GM23338 (cell line): ENCODE measurements at regions not wholly inside any gene's neighbourhood (a gene's known extent, or its start where the extent isn't known, plus 50 kb on each side); places are given as distances from the start of the nearest gene placed in this dataset.

Experiments used
- ATAC-seq: fragments of 200-7000 bp; cut with Tn5 transposase; 3 replicates; pipeline ENCODE4 v1.9.1; 2020
- DNase-seq: peaks from one replicate; pipeline ENCODE4 v3.0.0-alpha.2; 2015; ENCODE audit warnings: low spot score
- H2AFZ ChIP-seq: fragments of 200-600 bp; sonication (generic); 2 replicates; pipeline ENCODE4 v1.8.0; 2016; ENCODE audit warnings: antibody characterized with exemption, mild to moderate bottlenecking, moderate library complexity
- H3F3A ChIP-seq: fragments of 200-600 bp; sonication (generic); replicated peaks from 2 replicates; pipeline ENCODE4 v1.8.0; 2017; ENCODE audit warnings: antibody characterized with exemption, mixed run types, low read depth
- H3K27ac ChIP-seq: fragments of 200-600 bp; sonication (generic); 2 replicates; pipeline ENCODE4 v1.6.1; 2016; ENCODE audit warnings: low read depth
- H3K27me3 ChIP-seq: fragments of 200-600 bp; sonication (generic); 2 replicates; pipeline ENCODE4 v1.8.0; 2016; ENCODE audit warnings: mild to moderate bottlenecking, mixed run types, moderate library complexity; ENCODE audit not compliant: insufficient read depth
- H3K36me3 ChIP-seq: fragments of 200-600 bp; sonication (generic); 2 replicates; pipeline ENCODE4 v1.8.0; 2016; ENCODE audit warnings: mild to moderate bottlenecking; ENCODE audit not compliant: insufficient read depth
- H3K4me1 ChIP-seq: fragments of 200-600 bp; sonication (generic); 2 replicates; pipeline ENCODE4 v1.8.0; 2016; ENCODE audit warnings: mild to moderate bottlenecking, moderate library complexity; ENCODE audit not compliant: insufficient read depth
- H3K4me2 ChIP-seq: fragments of 200-600 bp; sonication (generic); 2 replicates; pipeline ENCODE4 v1.7.1; 2017; ENCODE audit warnings: mixed run types
- H3K4me3 ChIP-seq: fragments of 200-600 bp; sonication (generic); 2 replicates; pipeline ENCODE4 v1.6.1; 2016; ENCODE audit warnings: mixed run types
- H3K79me2 ChIP-seq: fragments of 200-600 bp; sonication (generic); replicated peaks from 2 replicates; pipeline ENCODE4 v1.8.0; 2017; ENCODE audit warnings: mild to moderate bottlenecking; ENCODE audit not compliant: insufficient read depth
- H3K9me2 ChIP-seq: fragments of 200-600 bp; sonication (generic); 2 replicates; pipeline ENCODE4 v1.8.0; 2017; ENCODE audit not compliant: insufficient read depth
- H4K20me1 ChIP-seq: fragments of 200-600 bp; sonication (generic); replicated peaks from 2 replicates; pipeline ENCODE4 v1.8.0; 2017; ENCODE audit warnings: mild to moderate bottlenecking; ENCODE audit not compliant: insufficient read depth
- H3K27ac Mint-ChIP-seq: 2 replicates; pipeline ENCODE4 v1.8.0; 2020; ENCODE audit warnings: inconsistent platforms, mild to moderate bottlenecking, moderate library complexity, mixed read lengths
- H3K27me3 Mint-ChIP-seq: 3 replicates; pipeline ENCODE4 v1.8.0; 2022; ENCODE audit warnings: low read depth, mild to moderate bottlenecking, moderate library complexity, mixed read lengths, inconsistent platforms; ENCODE audit not compliant: insufficient read depth, poor library complexity
- H3K36me3 Mint-ChIP-seq: 3 replicates; pipeline ENCODE4 v1.8.0; 2021; ENCODE audit warnings: low read depth, mild to moderate bottlenecking, inconsistent platforms, moderate library complexity, mixed read lengths
- H3K4me1 Mint-ChIP-seq: 3 replicates; pipeline ENCODE4 v1.8.0; 2020; ENCODE audit warnings: mild to moderate bottlenecking, inconsistent platforms, mixed read lengths
- H3K4me3 Mint-ChIP-seq: 3 replicates; pipeline ENCODE4 v1.8.0; 2021; ENCODE audit warnings: moderate library complexity, mild to moderate bottlenecking, inconsistent platforms, mixed read lengths
- H3K9me3 Mint-ChIP-seq: 3 replicates; pipeline ENCODE4 v1.8.0; 2020; ENCODE audit warnings: moderate library complexity, mild to moderate bottlenecking, inconsistent platforms, mixed read lengths
- CREB1 ChIP-seq: fragments of 250-450 bp; sonication (Bioruptor Pico); IDR thresholded peaks from 2 replicates; pipeline ENCODE4 v1.5.0; 2020; ENCODE audit warnings: low read depth, mild to moderate bottlenecking, moderate library complexity
- EZH2 ChIP-seq: fragments of 200-600 bp; sonication (generic); IDR thresholded peaks from one replicate; pipeline ENCODE4 v1.8.0; 2017; ENCODE audit warnings: antibody characterized with exemption, mild to moderate bottlenecking, low read depth; ENCODE audit not compliant: unreplicated experiment
- EZH2phosphoT487 ChIP-seq: fragments of 200-600 bp; sonication (generic); IDR thresholded peaks from one replicate; pipeline ENCODE4 v1.8.1; 2018; ENCODE audit warnings: antibody characterized with exemption; ENCODE audit not compliant: unreplicated experiment
- NANOG ChIP-seq: IDR thresholded peaks from 2 replicates; pipeline ENCODE4 v1.6.1; 2016; ENCODE audit warnings: antibody characterized with exemption, borderline replicate concordance
- POLR2AphosphoS5 ChIP-seq: IDR thresholded peaks from 2 replicates; pipeline ENCODE4 v1.6.1; 2016; ENCODE audit warnings: antibody characterized with exemption, low read depth
- STAT1 ChIP-seq: IDR thresholded peaks from one replicate; pipeline ENCODE4 v1.6.1; 2016; ENCODE audit warnings: antibody characterized with exemption; ENCODE audit not compliant: unreplicated experiment
- ZNF114 ChIP-seq: fragments of 250-450 bp; sonication (Bioruptor Pico); IDR thresholded peaks from 2 replicates; pipeline ENCODE4 v1.5.0; 2020; ENCODE audit warnings: mild to moderate bottlenecking, moderate library complexity
- TF ChIP-seq, protein P1 (sequence below): IDR thresholded peaks from one replicate; pipeline ENCODE4 v1.6.1; 2018; ENCODE audit warnings: antibody characterized with exemption; ENCODE audit not compliant: unreplicated experiment
- TF ChIP-seq, protein P2 (sequence below), 2 experiments: fragments of 200-600 bp in 1 of 2; sonication (generic) in 1 of 2; conservative IDR thresholded peaks; 2 replicates each; pipeline versions ENCODE4 v1.5.1 to v1.6.1; 2016 to 2017; ENCODE audit warnings: antibody characterized with exemption in 2 of 2, low read depth in 2 of 2, mild to moderate bottlenecking in 2 of 2, moderate library complexity in 1 of 2
- TF ChIP-seq, protein P3 (sequence below): fragments of 250-450 bp; sonication (Bioruptor Pico); IDR thresholded peaks from 2 replicates; pipeline ENCODE4 v1.5.0; 2020; ENCODE audit warnings: mild to moderate bottlenecking, moderate library complexity
- TF ChIP-seq, protein P4 (sequence below): IDR thresholded peaks from 2 replicates; pipeline ENCODE4 v1.6.1; 2016; ENCODE audit warnings: antibody characterized with exemption

DNA sequence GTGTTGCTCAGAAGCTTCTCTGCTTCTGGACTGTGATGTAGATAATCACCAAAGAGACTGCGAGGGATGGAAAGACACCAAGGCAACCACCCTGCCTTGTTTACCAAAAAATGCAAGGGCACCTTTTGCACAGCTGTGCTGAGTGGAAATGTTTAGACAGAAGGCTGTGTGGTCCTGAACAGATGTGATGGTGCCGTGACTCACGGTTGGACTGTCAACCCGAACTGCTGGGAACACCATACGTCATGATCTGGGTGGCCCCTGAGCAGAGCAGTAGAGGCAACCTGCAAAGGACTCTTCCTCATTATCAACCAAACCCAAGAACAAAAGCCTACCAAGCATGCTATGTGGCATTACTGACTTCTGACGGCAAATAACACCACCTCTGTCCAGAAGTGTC, 61.3 kb upstream of the LPP start (continued):
- TF ChIP-seq, protein P1, sequence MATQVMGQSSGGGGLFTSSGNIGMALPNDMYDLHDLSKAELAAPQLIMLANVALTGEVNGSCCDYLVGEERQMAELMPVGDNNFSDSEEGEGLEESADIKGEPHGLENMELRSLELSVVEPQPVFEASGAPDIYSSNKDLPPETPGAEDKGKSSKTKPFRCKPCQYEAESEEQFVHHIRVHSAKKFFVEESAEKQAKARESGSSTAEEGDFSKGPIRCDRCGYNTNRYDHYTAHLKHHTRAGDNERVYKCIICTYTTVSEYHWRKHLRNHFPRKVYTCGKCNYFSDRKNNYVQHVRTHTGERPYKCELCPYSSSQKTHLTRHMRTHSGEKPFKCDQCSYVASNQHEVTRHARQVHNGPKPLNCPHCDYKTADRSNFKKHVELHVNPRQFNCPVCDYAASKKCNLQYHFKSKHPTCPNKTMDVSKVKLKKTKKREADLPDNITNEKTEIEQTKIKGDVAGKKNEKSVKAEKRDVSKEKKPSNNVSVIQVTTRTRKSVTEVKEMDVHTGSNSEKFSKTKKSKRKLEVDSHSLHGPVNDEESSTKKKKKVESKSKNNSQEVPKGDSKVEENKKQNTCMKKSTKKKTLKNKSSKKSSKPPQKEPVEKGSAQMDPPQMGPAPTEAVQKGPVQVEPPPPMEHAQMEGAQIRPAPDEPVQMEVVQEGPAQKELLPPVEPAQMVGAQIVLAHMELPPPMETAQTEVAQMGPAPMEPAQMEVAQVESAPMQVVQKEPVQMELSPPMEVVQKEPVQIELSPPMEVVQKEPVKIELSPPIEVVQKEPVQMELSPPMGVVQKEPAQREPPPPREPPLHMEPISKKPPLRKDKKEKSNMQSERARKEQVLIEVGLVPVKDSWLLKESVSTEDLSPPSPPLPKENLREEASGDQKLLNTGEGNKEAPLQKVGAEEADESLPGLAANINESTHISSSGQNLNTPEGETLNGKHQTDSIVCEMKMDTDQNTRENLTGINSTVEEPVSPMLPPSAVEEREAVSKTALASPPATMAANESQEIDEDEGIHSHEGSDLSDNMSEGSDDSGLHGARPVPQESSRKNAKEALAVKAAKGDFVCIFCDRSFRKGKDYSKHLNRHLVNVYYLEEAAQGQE = no peak
- no peak for TF ChIP-seq POLR2AphosphoS5
- no peak for TF ChIP-seq NANOG
- no peak for TF ChIP-seq CREB1 (CRISPR knock-in tag)
- TF ChIP-seq EZH2phosphoT487 = no peak
- TF ChIP-seq EZH2 = no peak
- no peak for TF ChIP-seq ZNF114
- TF ChIP-seq, protein P2, sequence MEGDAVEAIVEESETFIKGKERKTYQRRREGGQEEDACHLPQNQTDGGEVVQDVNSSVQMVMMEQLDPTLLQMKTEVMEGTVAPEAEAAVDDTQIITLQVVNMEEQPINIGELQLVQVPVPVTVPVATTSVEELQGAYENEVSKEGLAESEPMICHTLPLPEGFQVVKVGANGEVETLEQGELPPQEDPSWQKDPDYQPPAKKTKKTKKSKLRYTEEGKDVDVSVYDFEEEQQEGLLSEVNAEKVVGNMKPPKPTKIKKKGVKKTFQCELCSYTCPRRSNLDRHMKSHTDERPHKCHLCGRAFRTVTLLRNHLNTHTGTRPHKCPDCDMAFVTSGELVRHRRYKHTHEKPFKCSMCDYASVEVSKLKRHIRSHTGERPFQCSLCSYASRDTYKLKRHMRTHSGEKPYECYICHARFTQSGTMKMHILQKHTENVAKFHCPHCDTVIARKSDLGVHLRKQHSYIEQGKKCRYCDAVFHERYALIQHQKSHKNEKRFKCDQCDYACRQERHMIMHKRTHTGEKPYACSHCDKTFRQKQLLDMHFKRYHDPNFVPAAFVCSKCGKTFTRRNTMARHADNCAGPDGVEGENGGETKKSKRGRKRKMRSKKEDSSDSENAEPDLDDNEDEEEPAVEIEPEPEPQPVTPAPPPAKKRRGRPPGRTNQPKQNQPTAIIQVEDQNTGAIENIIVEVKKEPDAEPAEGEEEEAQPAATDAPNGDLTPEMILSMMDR (conservative IDR thresholded peaks at IDR 0.05; ENCODE audit: low read depth in 2 of 2) = no peak
- TF ChIP-seq STAT1 = no peak

DNA sequence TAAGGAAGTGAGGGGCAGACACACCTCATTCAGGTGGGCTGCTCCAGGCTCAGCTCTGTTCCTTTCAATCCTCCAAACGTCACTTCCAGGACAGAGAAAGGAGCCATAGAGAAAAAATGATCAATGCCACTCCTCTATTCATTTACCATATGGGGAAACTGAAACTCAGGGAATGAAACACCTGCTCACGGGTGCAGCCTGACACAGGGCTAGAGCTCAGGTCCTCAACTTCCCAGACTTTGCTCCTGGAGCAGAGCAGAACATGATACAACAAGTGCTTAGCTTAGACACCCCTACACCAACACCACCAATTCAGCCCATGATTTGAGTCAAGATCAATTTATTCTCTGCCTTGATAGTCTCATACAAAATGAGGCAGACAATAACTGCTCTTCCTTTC, 58.5 kb upstream of the LPP start:
- Histone ChIP-seq H3K4me2 (no peak overlapping the region), H2AFZ (no peak overlapping the region), H3K36me3 (no peaks in the 10 kb centered on the region), H4K20me1 (no peaks in the 10 kb centered on the region; the same call in 1 of the 2 replicates), H3F3A (no peaks in the 10 kb centered on the region), H3K27me3 (no peaks in the 10 kb centered on the region), H3K4me3 (no peak overlapping the region), H3K9me2 (no peaks in the 10 kb centered on the region), H3K79me2 (no peaks in the 10 kb centered on the region), H3K27ac (no peak overlapping the region), H3K4me1 (no peaks in the 10 kb centered on the region)
- H3K4me1 Mint-ChIP-seq = no peaks in the 10 kb centered on the region; the same call in 2 of the 3 replicates
- peaks cover 4% of the 10 kb centered on the region for H3K27me3 Mint-ChIP-seq
- no peaks in the 10 kb centered on the region for H3K36me3 Mint-ChIP-seq
- H3K4me3 Mint-ChIP-seq = no peak overlapping the region
- 0 out of 3 replicates have a peak, but pooled peaks cover 5% of the 10 kb centered on the region for H3K9me3 Mint-ChIP-seq
- ATAC-seq = no peak
- no peak for DNase-seq
- no peak overlapping the region for H3K27ac Mint-ChIP-seq
- TF ChIP-seq, protein P3, sequence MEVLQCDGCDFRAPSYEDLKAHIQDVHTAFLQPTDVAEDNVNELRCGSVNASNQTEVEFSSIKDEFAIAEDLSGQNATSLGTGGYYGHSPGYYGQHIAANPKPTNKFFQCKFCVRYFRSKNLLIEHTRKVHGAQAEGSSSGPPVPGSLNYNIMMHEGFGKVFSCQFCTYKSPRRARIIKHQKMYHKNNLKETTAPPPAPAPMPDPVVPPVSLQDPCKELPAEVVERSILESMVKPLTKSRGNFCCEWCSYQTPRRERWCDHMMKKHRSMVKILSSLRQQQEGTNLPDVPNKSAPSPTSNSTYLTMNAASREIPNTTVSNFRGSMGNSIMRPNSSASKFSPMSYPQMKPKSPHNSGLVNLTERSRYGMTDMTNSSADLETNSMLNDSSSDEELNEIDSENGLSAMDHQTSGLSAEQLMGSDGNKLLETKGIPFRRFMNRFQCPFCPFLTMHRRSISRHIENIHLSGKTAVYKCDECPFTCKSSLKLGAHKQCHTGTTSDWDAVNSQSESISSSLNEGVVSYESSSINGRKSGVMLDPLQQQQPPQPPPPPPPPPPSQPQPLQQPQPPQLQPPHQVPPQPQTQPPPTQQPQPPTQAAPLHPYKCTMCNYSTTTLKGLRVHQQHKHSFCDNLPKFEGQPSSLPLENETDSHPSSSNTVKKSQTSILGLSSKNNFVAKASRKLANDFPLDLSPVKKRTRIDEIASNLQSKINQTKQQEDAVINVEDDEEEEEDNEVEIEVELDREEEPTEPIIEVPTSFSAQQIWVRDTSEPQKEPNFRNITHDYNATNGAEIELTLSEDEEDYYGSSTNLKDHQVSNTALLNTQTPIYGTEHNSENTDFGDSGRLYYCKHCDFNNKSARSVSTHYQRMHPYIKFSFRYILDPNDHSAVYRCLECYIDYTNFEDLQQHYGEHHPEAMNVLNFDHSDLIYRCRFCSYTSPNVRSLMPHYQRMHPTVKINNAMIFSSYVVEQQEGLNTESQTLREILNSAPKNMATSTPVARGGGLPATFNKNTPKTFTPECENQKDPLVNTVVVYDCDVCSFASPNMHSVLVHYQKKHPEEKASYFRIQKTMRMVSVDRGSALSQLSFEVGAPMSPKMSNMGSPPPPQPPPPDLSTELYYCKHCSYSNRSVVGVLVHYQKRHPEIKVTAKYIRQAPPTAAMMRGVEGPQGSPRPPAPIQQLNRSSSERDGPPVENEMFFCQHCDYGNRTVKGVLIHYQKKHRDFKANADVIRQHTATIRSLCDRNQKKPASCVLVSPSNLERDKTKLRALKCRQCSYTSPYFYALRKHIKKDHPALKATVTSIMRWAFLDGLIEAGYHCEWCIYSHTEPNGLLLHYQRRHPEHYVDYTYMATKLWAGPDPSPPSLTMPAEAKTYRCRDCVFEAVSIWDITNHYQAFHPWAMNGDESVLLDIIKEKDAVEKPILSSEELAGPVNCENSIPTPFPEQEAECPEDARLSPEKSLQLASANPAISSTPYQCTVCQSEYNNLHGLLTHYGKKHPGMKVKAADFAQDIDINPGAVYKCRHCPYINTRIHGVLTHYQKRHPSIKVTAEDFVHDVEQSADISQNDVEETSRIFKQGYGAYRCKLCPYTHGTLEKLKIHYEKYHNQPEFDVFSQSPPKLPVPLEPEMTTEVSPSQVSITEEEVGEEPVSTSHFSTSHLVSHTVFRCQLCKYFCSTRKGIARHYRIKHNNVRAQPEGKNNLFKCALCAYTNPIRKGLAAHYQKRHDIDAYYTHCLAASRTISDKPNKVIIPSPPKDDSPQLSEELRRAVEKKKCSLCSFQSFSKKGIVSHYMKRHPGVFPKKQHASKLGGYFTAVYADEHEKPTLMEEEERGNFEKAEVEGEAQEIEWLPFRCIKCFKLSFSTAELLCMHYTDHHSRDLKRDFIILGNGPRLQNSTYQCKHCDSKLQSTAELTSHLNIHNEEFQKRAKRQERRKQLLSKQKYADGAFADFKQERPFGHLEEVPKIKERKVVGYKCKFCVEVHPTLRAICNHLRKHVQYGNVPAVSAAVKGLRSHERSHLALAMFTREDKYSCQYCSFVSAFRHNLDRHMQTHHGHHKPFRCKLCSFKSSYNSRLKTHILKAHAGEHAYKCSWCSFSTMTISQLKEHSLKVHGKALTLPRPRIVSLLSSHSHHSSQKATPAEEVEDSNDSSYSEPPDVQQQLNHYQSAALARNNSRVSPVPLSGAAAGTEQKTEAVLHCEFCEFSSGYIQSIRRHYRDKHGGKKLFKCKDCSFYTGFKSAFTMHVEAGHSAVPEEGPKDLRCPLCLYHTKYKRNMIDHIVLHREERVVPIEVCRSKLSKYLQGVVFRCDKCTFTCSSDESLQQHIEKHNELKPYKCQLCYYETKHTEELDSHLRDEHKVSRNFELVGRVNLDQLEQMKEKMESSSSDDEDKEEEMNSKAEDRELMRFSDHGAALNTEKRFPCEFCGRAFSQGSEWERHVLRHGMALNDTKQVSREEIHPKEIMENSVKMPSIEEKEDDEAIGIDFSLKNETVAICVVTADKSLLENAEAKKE (CRISPR knock-in tag) = no peak
- TF ChIP-seq, protein P2 (conservative IDR thresholded peaks at IDR 0.05; ENCODE audit: low read depth in 2 of 2) = no peak
- TF ChIP-seq ZNF114 (no peak), POLR2AphosphoS5 (no peak)
- TF ChIP-seq, protein P4, sequence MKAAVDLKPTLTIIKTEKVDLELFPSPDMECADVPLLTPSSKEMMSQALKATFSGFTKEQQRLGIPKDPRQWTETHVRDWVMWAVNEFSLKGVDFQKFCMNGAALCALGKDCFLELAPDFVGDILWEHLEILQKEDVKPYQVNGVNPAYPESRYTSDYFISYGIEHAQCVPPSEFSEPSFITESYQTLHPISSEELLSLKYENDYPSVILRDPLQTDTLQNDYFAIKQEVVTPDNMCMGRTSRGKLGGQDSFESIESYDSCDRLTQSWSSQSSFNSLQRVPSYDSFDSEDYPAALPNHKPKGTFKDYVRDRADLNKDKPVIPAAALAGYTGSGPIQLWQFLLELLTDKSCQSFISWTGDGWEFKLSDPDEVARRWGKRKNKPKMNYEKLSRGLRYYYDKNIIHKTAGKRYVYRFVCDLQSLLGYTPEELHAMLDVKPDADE = no peak
